Esophagus squamous epithelium (tissue), 4 donors: ENCODE measurements at regions not wholly inside any gene's neighbourhood (a gene's known extent, or its start where the extent isn't known, plus 50 kb on each side); places are given as distances from the start of the nearest gene placed in this dataset.

Experiments used
- POLR2A ChIP-seq, 4 donors: fragments of 450-650 bp; IDR thresholded peaks; one replicate each; pipeline ENCODE4 v1.6.1; 2017; ENCODE audit warnings: antibody characterized with exemption in 4 of 4, mild to moderate bottlenecking in 4 of 4, moderate library complexity in 3 of 4
- TF ChIP-seq, protein P1 (sequence below), 6 experiments: fragments of 450-650 bp in 4 of 6; fragments of 200-600 bp in 2 of 6; sonication (generic) in 2 of 6; IDR thresholded peaks; one replicate each; pipeline ENCODE4 v1.5.1; 2016 to 2019; ENCODE audit warnings: antibody characterized with exemption in 6 of 6, mild to moderate bottlenecking in 4 of 6, moderate library complexity in 4 of 6

GRCh38 chr1:147080671-147081394 lies 91.4 kb downstream of the PRKAB2 start:
- TF ChIP-seq, protein P1, sequence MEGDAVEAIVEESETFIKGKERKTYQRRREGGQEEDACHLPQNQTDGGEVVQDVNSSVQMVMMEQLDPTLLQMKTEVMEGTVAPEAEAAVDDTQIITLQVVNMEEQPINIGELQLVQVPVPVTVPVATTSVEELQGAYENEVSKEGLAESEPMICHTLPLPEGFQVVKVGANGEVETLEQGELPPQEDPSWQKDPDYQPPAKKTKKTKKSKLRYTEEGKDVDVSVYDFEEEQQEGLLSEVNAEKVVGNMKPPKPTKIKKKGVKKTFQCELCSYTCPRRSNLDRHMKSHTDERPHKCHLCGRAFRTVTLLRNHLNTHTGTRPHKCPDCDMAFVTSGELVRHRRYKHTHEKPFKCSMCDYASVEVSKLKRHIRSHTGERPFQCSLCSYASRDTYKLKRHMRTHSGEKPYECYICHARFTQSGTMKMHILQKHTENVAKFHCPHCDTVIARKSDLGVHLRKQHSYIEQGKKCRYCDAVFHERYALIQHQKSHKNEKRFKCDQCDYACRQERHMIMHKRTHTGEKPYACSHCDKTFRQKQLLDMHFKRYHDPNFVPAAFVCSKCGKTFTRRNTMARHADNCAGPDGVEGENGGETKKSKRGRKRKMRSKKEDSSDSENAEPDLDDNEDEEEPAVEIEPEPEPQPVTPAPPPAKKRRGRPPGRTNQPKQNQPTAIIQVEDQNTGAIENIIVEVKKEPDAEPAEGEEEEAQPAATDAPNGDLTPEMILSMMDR (IDR thresholded peaks at IDR 0.05), result no peak
- no peak for TF ChIP-seq POLR2A (IDR thresholded peaks at IDR 0.05)
